ENCODE measurements at regions not wholly inside any gene's neighbourhood (a gene's known extent, or its start where the extent isn't known, plus 50 kb on each side); places are given as distances from the start of the nearest gene placed in this dataset.
A peak's percentile ranks its signal among the peaks of the same experiment; 100 is the strongest.

- peak; percentile 34 for DNase-seq (ENCODE audit: low read depth)
These were observed 258.7 kb upstream of the CLINT1 start for GRCh38 chr5:158117467-158118160.

- DNase-seq (ENCODE audit: low read depth) = peak; percentile 37
These were observed 258.0 kb upstream of the CLINT1 start for GRCh38 chr5:158116965-158117364.

GRCh38 chr5:158115468-158115867, 256.5 kb upstream of the CLINT1 start:
- no peak for DNase-seq (ENCODE audit: low read depth)

- no peak for DNase-seq (ENCODE audit: low read depth)
These were observed 249.2 kb upstream of the CLINT1 start for GRCh38 chr5:158108177-158108576.

GRCh38 chr5:158100373-158100888, 241.5 kb upstream of the CLINT1 start:
- no peak for DNase-seq (ENCODE audit: low read depth)

- no peak for DNase-seq (ENCODE audit: low read depth)
These were observed 240.7 kb upstream of the CLINT1 start for GRCh38 chr5:158099571-158100105.

- DNase-seq (ENCODE audit: low read depth) = no peak
These were observed 237.9 kb upstream of the CLINT1 start for GRCh38 chr5:158096835-158097234.

GRCh38 chr5:158086856-158087255, 227.9 kb upstream of the CLINT1 start:
- DNase-seq (ENCODE audit: low read depth) = no peak

- no peak for DNase-seq (ENCODE audit: low read depth)
These were observed 225.3 kb upstream of the CLINT1 start for GRCh38 chr5:158084292-158084691.

- no peak for DNase-seq (ENCODE audit: low read depth)
These were observed 223.8 kb upstream of the CLINT1 start for GRCh38 chr5:158082696-158083287.

- DNase-seq (ENCODE audit: low read depth) = no peak
These were observed 221.2 kb upstream of the CLINT1 start for GRCh38 chr5:158080112-158080511.

- DNase-seq (ENCODE audit: low read depth) = no peak
These were observed 220.2 kb upstream of the CLINT1 start for GRCh38 chr5:158079097-158079496.

- DNase-seq (ENCODE audit: low read depth) = peak; percentile 60
These were observed 216.2 kb upstream of the CLINT1 start for GRCh38 chr5:158074992-158075769.

GRCh38 chr5:158074597-158074991, 215.6 kb upstream of the CLINT1 start:
- no peak for DNase-seq (ENCODE audit: low read depth)

- DNase-seq (ENCODE audit: low read depth) = no peak
These were observed 211.9 kb upstream of the CLINT1 start for GRCh38 chr5:158070859-158071258.

GRCh38 chr5:158069838-158070237, 210.9 kb upstream of the CLINT1 start:
- no peak for DNase-seq (ENCODE audit: low read depth)

- no peak for DNase-seq (ENCODE audit: low read depth)
These were observed 210.0 kb upstream of the CLINT1 start for GRCh38 chr5:158068964-158069363.

- DNase-seq (ENCODE audit: low read depth) = no peak
These were observed 207.1 kb upstream of the CLINT1 start for GRCh38 chr5:158066076-158066475.

GRCh38 chr5:158064334-158065123, 205.6 kb upstream of the CLINT1 start:
- no peak for DNase-seq (ENCODE audit: low read depth)

GRCh38 chr5:158063052-158063451, 204.1 kb upstream of the CLINT1 start:
- no peak for DNase-seq (ENCODE audit: low read depth)

- DNase-seq (ENCODE audit: low read depth) = no peak
These were observed 202.5 kb upstream of the CLINT1 start for GRCh38 chr5:158061451-158061850.

- DNase-seq (ENCODE audit: low read depth) = no peak
These were observed 201.3 kb upstream of the CLINT1 start for GRCh38 chr5:158060212-158060611.
